ENCODE measurements at regions not wholly inside any gene's neighbourhood (a gene's known extent, or its start where the extent isn't known, plus 50 kb on each side); places are given as distances from the start of the nearest gene placed in this dataset.
"Not testable (repeated sequence)": the region's sequence is repeated elsewhere in the genome, so short reads cannot be mapped to it uniquely, and the experiment has no call there.

- intact Hi-C loops (cut with DNase I), result no loop called here
- DNase-seq (no peak), ATAC-seq (peak in 1 of 2 donors; percentile 65)
These were observed 95.3 kb downstream of the DAD1 start for GRCh38 chr14:22493753-22494152.

DNA sequence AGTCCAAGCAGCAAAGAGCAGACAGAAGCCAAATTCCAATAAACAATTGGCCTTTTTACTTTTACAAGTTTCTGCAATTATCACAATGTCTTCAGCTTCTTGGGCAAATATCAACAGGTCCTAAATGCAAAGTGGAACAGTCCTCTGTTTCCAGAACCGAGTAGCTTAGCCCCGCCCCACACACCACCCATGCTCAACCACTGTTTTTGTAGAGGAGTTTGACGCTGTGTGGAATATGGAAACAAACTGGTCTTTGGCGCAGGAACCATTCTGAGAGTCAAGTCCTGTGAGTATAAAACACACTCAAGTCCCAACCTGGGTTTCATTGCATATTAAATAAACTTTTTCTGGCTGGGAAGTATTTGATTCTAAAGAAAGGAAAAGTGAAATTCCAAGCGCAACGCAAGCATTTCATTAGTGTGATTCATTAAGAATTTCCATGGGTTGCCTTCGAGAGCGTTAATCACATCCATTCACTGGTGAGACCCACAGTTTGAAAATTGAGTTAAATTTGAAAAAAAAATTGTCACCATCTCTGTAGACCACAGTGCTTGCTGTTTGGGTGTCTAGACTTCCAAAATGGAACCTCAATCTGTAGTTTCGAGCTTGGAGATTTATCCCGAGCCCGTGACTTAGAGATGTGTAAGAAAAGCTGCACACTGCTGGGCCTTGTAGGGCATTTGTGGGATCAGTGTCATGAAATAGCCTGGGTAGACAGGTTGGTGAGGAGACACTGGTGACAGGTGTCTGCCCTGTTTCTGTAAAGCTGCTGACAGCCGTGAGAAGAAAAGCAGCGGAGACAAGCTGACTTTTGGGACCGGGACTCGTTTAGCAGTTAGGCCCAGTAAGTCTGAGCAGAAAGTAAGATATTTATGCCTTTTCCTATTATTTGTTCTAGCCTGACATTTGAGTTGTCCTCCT, 96.1 kb downstream of the DAD1 start:
- ATAC-seq (no peak), DNase-seq (no peak)
- intact Hi-C loops (cut with DNase I), result no loop called here

DNA sequence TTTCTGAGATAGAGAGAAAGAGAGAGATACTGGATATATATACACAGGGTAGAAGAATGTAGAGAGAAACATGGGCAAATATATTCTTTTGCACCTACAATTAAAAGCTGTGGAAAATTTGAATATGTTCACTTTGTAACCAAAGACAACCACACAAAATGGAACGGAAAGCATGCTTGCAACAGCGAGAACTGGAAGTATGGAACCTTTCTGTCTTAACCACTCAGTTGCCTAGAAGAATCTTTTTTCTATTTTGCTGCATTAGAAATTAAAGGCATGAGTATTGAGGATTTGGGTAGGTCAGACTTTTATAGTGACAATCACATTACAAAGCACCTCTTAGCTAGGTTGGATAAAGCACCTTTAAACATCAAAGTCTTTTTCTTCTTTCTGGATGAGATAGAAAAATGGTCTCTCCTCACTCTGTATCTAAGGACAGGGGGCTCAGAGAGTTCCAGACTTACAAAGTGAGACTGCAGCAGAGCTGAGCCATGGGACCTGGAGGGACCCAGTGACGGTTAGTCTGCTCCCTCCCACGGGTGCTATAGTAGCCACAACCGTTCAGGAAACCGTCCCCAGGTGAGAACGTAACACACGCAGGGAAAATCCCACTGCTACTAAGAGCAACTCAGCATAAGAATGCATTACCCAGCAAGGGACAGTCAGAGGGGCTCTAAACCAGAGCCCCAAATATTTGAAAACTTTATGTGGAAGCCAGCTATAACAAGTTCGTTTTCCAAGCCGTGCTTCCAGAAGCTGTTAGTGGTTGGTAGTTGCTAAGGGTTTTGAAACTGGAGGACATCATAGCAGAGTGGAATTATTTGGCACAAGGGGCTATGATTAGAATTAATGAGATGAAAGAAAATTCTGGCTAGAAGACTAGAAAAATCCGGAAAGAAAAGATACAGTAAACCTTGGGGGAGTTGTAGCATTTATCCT, 97.1 kb downstream of the DAD1 start:
- intact Hi-C loops (cut with DNase I), result no loop called here
- ATAC-seq, result peak in 1 of 2 donors; percentile 21

GRCh38 chr14:22491053-22491452, 98.0 kb downstream of the DAD1 start:
- intact Hi-C loops (cut with DNase I); DNase-seq; ATAC-seq: not testable (repeated sequence)

More for the DNA sequence above, 97.1 kb downstream of the DAD1 start:
- no peak for DNase-seq

DNA sequence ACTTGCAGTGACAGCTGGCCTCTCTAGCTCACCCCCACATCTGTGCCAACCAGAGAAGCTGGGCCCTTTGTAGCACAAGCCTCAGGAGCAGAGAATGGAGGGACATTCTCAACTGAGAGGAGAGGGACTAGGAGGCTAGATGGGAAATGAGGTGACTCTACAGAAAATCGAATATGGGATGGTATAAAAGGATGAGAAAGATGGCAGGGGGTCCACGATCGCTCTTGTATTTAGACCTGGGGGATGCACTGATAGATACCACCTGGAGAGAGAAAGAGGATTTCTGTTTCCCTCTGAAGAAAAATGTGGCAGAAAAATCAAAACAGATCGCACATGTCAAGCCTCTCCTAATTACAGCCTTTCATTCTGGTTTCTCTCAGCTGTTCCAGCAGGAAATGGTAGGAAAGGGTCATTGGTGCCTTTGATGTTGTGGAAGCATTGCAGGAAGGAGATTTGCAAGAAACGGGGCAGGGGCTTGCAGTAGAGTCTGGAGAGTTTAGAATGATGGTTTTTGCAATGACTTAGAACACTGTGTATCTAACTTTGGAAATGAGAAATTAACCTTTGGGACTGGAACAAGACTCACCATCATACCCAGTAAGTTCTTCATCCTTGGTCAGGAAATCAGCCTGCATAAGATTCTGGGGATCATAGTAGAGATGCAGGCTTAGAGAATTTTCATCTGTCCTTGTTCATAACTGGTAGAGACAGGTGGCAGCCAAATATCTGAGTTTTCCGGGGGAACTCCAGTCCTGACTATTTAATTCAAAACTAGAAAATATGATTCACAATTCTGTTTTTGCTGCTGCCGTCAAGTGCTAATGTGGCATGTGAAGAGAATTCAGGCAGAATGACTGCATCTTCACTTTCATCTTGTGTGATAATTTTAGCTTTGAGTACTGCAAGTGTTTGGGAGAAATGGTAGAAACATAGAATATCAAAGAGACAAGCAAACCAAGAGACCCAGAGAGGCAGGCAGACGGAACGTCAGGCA, 98.8 kb downstream of the DAD1 start:
- intact Hi-C loops (cut with DNase I), result no loop called here
- DNase-seq (no peak), ATAC-seq (no peak)

DNA sequence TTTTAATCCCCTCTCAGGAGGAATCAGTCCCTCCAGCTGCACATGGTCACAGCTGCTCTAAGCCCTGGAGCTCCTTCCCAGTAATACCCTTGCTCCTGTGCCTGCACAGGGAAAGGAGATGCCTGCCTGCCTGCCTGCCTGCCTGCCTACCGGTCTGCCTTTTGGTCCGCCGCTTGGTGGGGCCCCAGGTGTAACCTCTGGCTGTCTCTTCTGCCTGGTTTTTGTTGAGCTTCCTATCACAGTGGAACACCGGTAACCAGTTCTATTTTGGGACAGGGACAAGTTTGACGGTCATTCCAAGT, 99.8 kb downstream of the DAD1 start:
- peak in 1 of 2 donors; percentile 19 for ATAC-seq

GRCh38 chr14:22488522-22489243, 100.3 kb downstream of the DAD1 start:
- ATAC-seq (no peak), DNase-seq (no peak)
- intact Hi-C loops (cut with DNase I), result no loop called here

More for the DNA sequence above, 99.8 kb downstream of the DAD1 start:
- no peak for DNase-seq
- intact Hi-C loops (cut with DNase I), result no loop called here

- ATAC-seq, result peak in 1 of 2 donors; percentile 25
- intact Hi-C loops (cut with DNase I), result no loop called here
- DNase-seq, result no peak
These were observed 101.1 kb downstream of the DAD1 start for GRCh38 chr14:22487941-22488340.

- peak in 1 of 2 donors; percentile 60 for ATAC-seq
- intact Hi-C loops (cut with DNase I), result no loop called here
- DNase-seq, result no peak
These were observed 101.6 kb downstream of the DAD1 start for GRCh38 chr14:22487401-22487800.

DNA sequence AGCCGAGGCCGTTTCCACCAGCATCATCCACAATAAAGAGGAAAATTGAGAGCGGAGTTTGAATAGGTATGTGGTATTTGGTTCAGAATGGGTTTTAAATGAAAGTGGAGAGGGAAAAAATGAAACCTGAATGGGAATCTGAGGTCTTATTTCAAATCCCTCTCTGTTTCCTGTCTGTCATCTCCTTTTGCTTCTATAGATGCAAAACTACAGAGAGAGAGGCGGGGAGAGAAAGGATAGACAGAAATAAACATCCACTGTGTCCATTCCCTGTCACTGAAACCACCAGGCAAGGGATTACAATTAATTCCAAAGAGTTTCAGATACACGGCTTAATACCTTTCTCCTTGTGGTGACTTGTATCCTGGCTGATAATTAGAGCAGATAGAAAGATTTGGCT, 102.3 kb downstream of the DAD1 start:
- intact Hi-C loops (cut with DNase I), result no loop called here
- DNase-seq (no peak), ATAC-seq (no peak)

DNA sequence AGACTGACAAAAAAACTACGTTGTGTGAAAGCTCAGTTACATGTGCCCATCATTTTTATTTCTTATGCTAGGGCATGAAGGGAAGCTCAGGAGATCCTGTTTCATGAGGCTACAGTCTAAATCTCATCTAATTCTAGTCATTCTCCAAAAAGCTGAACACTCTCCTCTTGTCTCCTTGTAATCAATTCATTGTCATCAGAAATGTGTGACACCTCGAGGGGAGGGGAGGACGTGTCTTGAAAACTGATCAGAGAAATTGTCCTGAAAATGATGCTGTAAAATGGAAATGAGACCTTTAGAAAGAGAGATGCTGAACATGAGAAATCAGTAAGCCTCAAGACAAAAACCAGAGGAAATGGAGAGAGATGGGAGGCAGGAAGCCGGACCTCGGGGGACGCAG, 103.4 kb downstream of the DAD1 start:
- ATAC-seq (no peak), DNase-seq (no peak)
- intact Hi-C loops (cut with DNase I), result no loop called here

DNA sequence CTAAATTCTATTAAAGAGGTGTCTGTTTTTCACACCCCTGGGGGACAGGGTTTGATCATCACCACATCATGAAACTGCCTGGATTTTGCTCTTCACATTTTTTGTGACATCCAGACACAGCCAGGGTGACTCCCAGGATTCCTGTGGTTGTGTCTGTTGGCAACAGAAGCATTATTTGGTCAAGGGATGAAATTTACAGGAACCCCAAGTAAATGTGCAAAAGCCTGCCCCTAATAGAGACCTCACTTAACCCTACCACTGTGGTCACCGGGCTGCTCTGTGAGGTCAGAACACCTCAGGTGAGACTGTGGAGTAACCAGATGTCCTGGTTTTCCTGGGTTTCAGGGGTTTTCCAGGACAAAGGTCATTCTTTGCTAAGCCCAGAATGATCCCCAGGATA, 103.8 kb downstream of the DAD1 start:
- ATAC-seq (no peak), DNase-seq (no peak)
- intact Hi-C loops (cut with DNase I), result no loop called here

DNA sequence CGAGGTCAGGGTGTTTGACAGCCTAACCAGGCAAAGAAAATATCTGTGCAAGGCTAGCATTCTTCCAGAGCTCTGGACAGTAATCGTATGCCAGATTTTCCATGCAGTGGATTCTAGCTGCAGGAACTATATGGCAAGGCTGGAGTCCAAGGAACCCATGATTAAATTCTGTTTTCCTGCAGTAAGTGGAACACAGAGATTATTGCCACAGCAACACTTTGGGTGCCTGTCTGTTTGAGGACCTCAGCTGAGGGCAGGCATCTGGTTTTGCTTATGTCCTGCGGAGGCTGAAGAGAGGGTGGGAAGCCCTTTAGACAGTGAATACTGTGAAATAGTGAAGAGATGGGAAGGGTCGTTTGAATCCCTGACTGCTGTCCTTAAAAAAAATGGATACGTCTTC, 104.4 kb downstream of the DAD1 start:
- DNase-seq, result no peak
- intact Hi-C loops (cut with DNase I), result no loop called here
- ATAC-seq, result peak; percentile 56 to 57

- intact Hi-C loops (cut with DNase I), result no loop called here
- DNase-seq (no peak), ATAC-seq (peak in 1 of 2 donors; percentile 16)
These were observed 105.0 kb downstream of the DAD1 start for GRCh38 chr14:22483863-22484593.

GRCh38 chr14:22482782-22483553, 106.1 kb downstream of the DAD1 start:
- ATAC-seq (no peak), DNase-seq (no peak)
- intact Hi-C loops (cut with DNase I), result no loop called here

GRCh38 chr14:22482085-22482694, 106.8 kb downstream of the DAD1 start:
- DNase-seq, result no peak
- intact Hi-C loops (cut with DNase I), result no loop called here
- ATAC-seq, result peak; percentile 21 to 25

DNA sequence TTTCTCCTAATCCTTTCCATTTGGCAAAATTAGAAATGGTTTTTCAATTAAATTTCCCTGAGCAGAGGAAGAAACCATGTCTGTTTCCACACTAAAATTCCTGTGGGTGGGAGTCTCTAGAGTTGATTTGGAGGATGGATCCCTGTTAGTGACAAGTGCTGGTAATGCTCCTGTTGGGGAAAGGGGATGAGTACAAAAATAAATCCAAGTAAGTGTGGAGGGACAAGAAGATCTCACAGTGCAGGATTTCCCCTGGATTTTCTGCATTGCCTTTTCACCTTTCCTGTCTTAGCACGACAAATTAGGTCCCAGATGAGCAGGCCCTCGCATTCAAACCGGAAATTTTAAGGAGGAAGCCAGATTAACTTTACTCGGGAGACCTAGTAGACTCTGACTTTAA, 107.5 kb downstream of the DAD1 start:
- ATAC-seq, result no peak
- intact Hi-C loops (cut with DNase I), result no loop called here
- DNase-seq, result no peak
